Loucy (cell line): ENCODE measurements at regions not wholly inside any gene's neighbourhood (a gene's known extent, or its start where the extent isn't known, plus 50 kb on each side); places are given as distances from the start of the nearest gene placed in this dataset.
"Not testable (repeated sequence)": the region's sequence is repeated elsewhere in the genome, so short reads cannot be mapped to it uniquely, and the experiment has no call there.

Source experiments
- EZH2phosphoT487 ChIP-seq: fragments of 200-600 bp; IDR thresholded peaks from 2 replicates; pipeline ENCODE4 v1.6.1; 2018; ENCODE audit warnings: antibody characterized with exemption, mild to moderate bottlenecking, moderate library complexity, borderline replicate concordance
- TF ChIP-seq, protein P1 (sequence below): fragments of 200-600 bp; sonication (generic); conservative IDR thresholded peaks from 2 replicates; pipeline ENCODE4 v1.5.1; 2014; ENCODE audit warnings: mild to moderate bottlenecking, antibody characterized with exemption, low read length

DNA sequence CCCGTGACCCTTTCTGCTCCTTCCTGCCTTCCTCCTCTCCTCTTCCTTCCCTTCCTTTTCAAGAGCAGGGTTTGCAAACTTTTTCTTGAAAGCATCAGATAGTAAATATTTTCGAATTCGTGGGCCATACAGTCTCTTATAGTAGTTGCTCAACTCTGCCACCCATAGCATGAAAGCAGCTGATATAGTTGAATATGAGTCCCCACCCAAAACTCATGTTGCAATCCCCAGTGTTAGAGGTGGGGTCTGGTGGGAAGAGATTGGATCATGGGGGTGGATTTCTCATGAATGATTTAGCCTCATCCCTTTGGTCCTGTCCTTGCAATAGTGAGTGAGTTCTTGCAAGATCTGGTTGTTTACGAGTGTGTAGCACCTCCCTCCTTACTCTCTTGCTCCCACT lies 114.3 kb downstream of the UNC93B1 start:
- TF ChIP-seq, protein P1, sequence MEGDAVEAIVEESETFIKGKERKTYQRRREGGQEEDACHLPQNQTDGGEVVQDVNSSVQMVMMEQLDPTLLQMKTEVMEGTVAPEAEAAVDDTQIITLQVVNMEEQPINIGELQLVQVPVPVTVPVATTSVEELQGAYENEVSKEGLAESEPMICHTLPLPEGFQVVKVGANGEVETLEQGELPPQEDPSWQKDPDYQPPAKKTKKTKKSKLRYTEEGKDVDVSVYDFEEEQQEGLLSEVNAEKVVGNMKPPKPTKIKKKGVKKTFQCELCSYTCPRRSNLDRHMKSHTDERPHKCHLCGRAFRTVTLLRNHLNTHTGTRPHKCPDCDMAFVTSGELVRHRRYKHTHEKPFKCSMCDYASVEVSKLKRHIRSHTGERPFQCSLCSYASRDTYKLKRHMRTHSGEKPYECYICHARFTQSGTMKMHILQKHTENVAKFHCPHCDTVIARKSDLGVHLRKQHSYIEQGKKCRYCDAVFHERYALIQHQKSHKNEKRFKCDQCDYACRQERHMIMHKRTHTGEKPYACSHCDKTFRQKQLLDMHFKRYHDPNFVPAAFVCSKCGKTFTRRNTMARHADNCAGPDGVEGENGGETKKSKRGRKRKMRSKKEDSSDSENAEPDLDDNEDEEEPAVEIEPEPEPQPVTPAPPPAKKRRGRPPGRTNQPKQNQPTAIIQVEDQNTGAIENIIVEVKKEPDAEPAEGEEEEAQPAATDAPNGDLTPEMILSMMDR: not testable (repeated sequence)
- not testable (repeated sequence) for TF ChIP-seq EZH2phosphoT487
